Lung (tissue), 11 donors: ENCODE measurements at regions not wholly inside any gene's neighbourhood (a gene's known extent, or its start where the extent isn't known, plus 50 kb on each side); places are given as distances from the start of the nearest gene placed in this dataset.

Experiments
- ATAC-seq: fragments of 200-7000 bp; cut with Tn5 transposase; one replicate; pipeline ENCODE4 v1.9.1; 2020; ENCODE audit warnings: moderate number of reproducible peaks; ENCODE audit not compliant: insufficient read depth, low FRiP score
- DNase-seq, 3 donors: peaks; one replicate each; pipeline ENCODE4 v3.0.0-alpha.2; 2013 to 2017
- H3K27ac ChIP-seq, 2 donors: one replicate each; pipeline ENCODE4 v1.5.1; 2013; ENCODE audit warnings: mild to moderate bottlenecking in 2 of 2, moderate library complexity in 2 of 2, control low read depth in 1 of 2, inconsistent platforms in 1 of 2, low read depth in 1 of 2, low read length in 1 of 2
- H3K27me3 ChIP-seq, 3 donors: one replicate each; pipeline ENCODE4 v1.5.1; 2013; ENCODE audit warnings: low read length in 2 of 3; ENCODE audit not compliant: control insufficient read depth in 3 of 3, insufficient read depth in 3 of 3
- H3K36me3 ChIP-seq, 4 donors: one replicate each; pipeline ENCODE4 v1.5.1; 2013; ENCODE audit warnings: low read length in 4 of 4, mild to moderate bottlenecking in 1 of 4, moderate library complexity in 1 of 4; ENCODE audit not compliant: control insufficient read depth in 4 of 4, insufficient read depth in 4 of 4
- H3K4me1 ChIP-seq, 5 donors: one replicate each; pipeline ENCODE4 v1.5.1; 2013; ENCODE audit warnings: low read length in 5 of 5, mild to moderate bottlenecking in 2 of 5, moderate library complexity in 1 of 5; ENCODE audit not compliant: control insufficient read depth in 5 of 5, insufficient read depth in 5 of 5
- H3K4me3 ChIP-seq: one replicate; pipeline ENCODE4 v1.5.1; 2013; ENCODE audit warnings: mild to moderate bottlenecking, control low read depth, moderate library complexity
- H3K9ac ChIP-seq, 2 donors: one replicate each; pipeline ENCODE4 v1.5.1; 2013; ENCODE audit warnings: low read length in 2 of 2, control low read depth in 1 of 2; ENCODE audit not compliant: insufficient read depth in 1 of 2
- H3K9me3 ChIP-seq, 4 donors: one replicate each; pipeline ENCODE4 v1.5.1; 2013; ENCODE audit warnings: low read length in 3 of 4, mild to moderate bottlenecking in 1 of 4, moderate library complexity in 1 of 4; ENCODE audit not compliant: control insufficient read depth in 4 of 4, insufficient read depth in 3 of 4
- CTCF ChIP-seq: IDR thresholded peaks from 2 replicates; pipeline ENCODE4 v1.5.1; 2012; ENCODE audit warnings: mild to moderate bottlenecking; ENCODE audit errors: control extremely low read depth, extremely low read depth
- WGBS, 2 donors: extraction: QIAGEN DNeasy Blood & Tissue Kit; methylation state at CpG; one replicate each; pipeline ENCODE4 v1.1.7; 2013; 5-methylcytosine and 5-hydroxymethylcytosine counted together
- donor health status: control.
- donor health status: control.
- donor health status: Bipolar disorder and iron deficiency.
- donor health status: healthy.
- donor health status: DM: yes; HTN: yes; CAD: no.

GRCh38 chr20:52269321-52269720 lies 77.7 kb upstream of the ZFP64 start:
- H3K4me1 ChIP-seq: peaks cover 0 to 55% (median 3%) of the 10 kb centered on the region in 5 donors
- no peak for TF ChIP-seq CTCF
- no peak overlapping the region for H3K27ac ChIP-seq
- H3K27me3 ChIP-seq: no peaks in the 10 kb centered on the region
- no peaks in the 10 kb centered on the region for H3K9me3 ChIP-seq
- H3K36me3 ChIP-seq: no peaks in the 10 kb centered on the region
- ATAC-seq (no peak), DNase-seq (peak; percentile 72 to 92 (median 87))
- H3K4me3 ChIP-seq: no peak overlapping the region
- no peak overlapping the region for H3K9ac ChIP-seq
- 25 to 52% methylated on average over 7 of the region's 7 CpGs for WGBS, 2 donors

GRCh38 chr20:52268184-52268749 lies 76.7 kb upstream of the ZFP64 start:
- Histone ChIP-seq H3K27ac (no peak overlapping the region), H3K4me3 (no peak overlapping the region), H3K36me3 (no peaks in the 10 kb centered on the region), H3K27me3 (no peaks in the 10 kb centered on the region), H3K9me3 (no peaks in the 10 kb centered on the region), H3K9ac (peak overlapping the region in 1 of 2 donors; percentile 8), H3K4me1 (peaks cover 0 to 58% (median 3%) of the 10 kb centered on the region in 5 donors)
- DNase-seq (peak in 2 of 3 donors; percentile 61 to 85), ATAC-seq (no peak)
- TF ChIP-seq CTCF: no peak
- WGBS, 2 donors: 59 to 73% methylated on average over 4 of the region's 4 CpGs

- no peak for ATAC-seq
- no peak for TF ChIP-seq CTCF
- no peak overlapping the region for H3K4me3 ChIP-seq
- H3K27me3 ChIP-seq: no peaks in the 10 kb centered on the region
- DNase-seq: no peak
- H3K9ac ChIP-seq: no peak overlapping the region
- peaks cover 0 to 64% (median 3%) of the 10 kb centered on the region in 5 donors for H3K4me1 ChIP-seq
- no peak overlapping the region for H3K27ac ChIP-seq
- H3K36me3 ChIP-seq: no peaks in the 10 kb centered on the region
- H3K9me3 ChIP-seq: no peaks in the 10 kb centered on the region
These were observed 75.8 kb upstream of the ZFP64 start for GRCh38 chr20:52267418-52267817.

- no peak for ATAC-seq
- peaks cover 0 to 2% (median 0%) of the 10 kb centered on the region in 3 donors for H3K27me3 ChIP-seq
- H3K9ac ChIP-seq: no peak overlapping the region
- no peak overlapping the region for H3K4me3 ChIP-seq
- DNase-seq: peak in 2 of 3 donors; percentile 92 to 94
- WGBS, 2 donors: 70 to 88% methylated on average over 1 of the region's 1 CpG
- H3K27ac ChIP-seq: no peak overlapping the region
- H3K9me3 ChIP-seq: no peaks in the 10 kb centered on the region
- H3K36me3 ChIP-seq: no peaks in the 10 kb centered on the region
- peaks cover 0 to 55% (median 6%) of the 10 kb centered on the region in 5 donors for H3K4me1 ChIP-seq
- no peak for TF ChIP-seq CTCF
These were observed 72.2 kb upstream of the ZFP64 start for GRCh38 chr20:52263757-52264156.
